ENCODE measurements at regions not wholly inside any gene's neighbourhood (a gene's known extent, or its start where the extent isn't known, plus 50 kb on each side); places are given as distances from the start of the nearest gene placed in this dataset.
"Not testable (repeated sequence)": the region's sequence is repeated elsewhere in the genome, so short reads cannot be mapped to it uniquely, and the experiment has no call there.

GRCh38 chr1:149314921-149315320 is 159.9 kb upstream of the NBPF19 start:
- TF ChIP-seq CTCF (conservative IDR thresholded peaks at IDR 0.05; ENCODE audit: low read depth, low read length); EZH2 (IDR thresholded peaks at IDR 0.05; ENCODE audit: low read length, unreplicated experiment); EZH2phosphoT487 (IDR thresholded peaks at IDR 0.05; ENCODE audit: borderline replicate concordance, low read length): not testable (repeated sequence)
